Superior temporal gyrus (tissue), 1 donor: ENCODE measurements at regions not wholly inside any gene's neighbourhood (a gene's known extent, or its start where the extent isn't known, plus 50 kb on each side); places are given as distances from the start of the nearest gene placed in this dataset.
"Not testable (repeated sequence)": the region's sequence is repeated elsewhere in the genome, so short reads cannot be mapped to it uniquely, and the experiment has no call there.

Source experiments
- DNase-seq: peaks from one replicate; pipeline ENCODE4 v3.0.0-alpha.2; 2016; ENCODE audit errors: extremely low spot score

DNA sequence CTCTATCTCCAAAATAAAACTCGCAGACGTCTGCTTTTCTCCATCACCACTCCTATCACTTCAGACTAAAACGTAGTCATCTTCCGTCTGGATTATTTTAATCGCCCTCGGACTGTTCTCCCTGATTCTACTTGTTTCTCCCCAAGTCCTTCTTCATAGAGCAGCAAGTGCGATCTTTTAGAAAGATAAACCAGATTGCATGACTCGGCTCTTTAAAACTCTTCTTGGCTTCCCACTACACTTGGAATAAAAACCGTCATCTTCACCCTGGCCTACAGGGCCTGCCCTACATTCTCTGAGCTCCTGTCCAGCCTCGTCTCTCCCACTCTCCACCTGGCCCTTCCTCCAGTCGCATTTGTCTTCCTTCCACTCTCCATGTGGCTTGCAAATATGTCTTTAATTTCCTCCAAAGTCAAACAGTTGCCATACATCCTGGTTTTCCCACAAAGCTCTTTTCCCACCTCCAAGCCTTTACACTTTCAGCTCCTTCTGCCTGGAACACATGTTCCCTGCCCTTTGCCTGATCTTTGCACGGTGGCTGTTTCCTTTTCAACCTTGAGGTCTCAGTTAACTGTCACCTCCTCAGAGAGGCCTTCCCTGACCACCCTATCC lies 70.5 kb upstream of the DHX40 start:
- no peak for DNase-seq

DNA sequence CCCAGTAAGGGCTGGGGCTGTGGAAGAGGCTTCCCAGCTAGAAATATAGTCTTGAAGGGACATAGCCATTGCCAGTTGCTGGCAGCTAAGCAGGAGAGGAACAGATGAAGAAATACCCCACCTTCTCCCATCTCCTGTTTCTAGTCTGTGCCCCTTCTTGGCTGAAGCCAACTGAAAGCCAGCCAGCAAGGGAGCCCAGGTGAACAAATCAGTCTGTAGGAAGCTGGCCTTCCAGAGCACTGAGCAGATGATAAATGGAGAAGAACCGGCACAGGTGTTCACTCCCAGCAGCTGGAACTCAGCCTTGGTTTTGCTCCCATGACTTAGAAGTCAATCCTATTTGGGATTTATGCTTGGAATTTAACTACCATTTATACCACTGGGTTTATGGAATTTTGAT lies 69.2 kb upstream of the DHX40 start:
- no peak for DNase-seq

GRCh38 chr17:59498530-59499307 lies 66.7 kb upstream of the DHX40 start:
- no peak for DNase-seq

DNA sequence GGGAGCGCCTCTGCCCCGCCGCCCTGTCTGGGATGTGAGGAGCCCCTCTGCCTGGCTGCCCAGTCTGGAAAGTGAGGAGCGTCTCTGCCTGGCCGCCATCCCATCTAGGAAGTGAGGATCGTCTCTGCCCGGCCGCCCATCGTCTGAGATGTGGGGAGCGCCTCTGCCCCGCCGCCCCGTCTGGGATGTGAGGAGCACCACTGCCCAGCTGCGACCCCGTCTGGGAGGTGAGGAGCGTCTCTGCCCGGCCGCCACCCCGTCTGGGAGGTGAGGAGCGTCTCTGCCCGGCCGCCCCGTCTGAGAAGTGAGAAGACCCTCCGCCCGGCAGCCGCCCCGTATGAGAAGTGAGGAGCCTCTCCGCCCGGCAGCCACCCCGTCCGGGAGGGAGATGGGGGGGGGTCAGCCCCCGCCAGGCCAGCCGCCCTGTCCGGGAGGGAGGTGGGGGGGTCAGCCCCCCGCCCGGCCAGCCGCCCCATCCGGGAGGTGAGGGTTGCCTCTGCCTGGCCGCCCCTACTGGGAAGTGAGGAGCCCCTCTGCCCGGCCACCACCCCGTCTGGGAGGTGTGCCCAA lies 65.2 kb upstream of the DHX40 start:
- not testable (repeated sequence) for DNase-seq

DNA sequence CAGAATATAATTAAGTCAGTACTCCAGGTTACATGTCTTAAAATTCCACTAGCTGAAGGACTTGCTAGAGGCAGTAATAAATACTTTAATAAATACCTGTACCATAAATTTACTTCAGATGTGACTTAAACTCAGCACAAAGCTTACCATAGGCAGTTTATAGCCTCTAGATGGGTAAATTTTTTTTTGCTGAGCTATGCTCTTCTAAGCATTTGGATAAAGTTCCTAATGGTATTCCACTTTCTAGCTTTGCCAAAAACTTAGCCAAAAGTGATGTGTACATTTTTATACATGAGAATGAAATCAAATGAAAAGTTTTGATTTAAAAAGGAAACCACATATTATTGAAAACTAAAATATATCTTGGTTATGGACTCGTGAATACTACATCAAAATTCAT lies 63.7 kb upstream of the DHX40 start:
- no peak for DNase-seq

GRCh38 chr17:59502800-59503199 lies 62.6 kb upstream of the DHX40 start:
- no peak for DNase-seq

DNA sequence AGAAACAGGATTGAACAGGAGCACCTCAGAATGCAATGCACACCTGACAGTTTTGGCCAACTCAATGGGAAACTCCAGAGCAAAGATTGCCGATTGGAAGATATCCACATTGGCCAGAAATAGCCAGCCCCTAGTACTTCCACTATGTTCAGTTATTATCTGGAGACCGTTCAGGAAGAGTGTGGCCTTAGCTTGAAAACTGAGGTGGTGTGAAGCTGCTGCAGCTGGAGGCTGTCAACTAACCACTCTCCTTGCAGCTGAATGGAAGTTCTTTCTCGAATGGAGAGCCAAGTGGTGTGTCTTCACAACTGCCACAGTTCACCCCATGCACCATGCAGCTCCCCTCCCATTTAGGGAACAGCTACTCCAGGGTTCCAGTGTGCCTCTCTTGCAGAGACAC lies 61.9 kb upstream of the DHX40 start:
- no peak for DNase-seq

DNA sequence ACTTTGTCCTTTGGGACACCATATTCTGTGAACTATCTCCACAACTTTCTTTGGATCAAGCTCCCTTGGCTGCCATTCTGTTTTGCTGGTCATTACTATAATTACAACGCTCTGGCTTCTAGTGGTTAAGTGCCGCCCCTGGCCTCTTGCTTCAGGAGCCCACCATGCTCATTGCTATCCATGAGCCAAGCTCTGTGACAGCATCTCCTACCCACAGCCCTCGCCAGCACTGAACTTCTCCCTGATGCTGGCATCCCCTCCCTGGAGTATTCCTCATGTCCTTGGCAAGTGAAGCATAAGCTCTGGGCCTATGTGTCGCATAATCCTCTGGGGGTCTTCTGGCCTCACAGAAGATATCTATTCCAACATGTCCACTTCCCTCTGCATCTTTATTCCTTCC lies 60.6 kb upstream of the DHX40 start:
- DNase-seq, result no peak

- DNase-seq, result no peak
Measured at GRCh38 chr17:59505610-59506276, 59.7 kb upstream of the DHX40 start.

DNA sequence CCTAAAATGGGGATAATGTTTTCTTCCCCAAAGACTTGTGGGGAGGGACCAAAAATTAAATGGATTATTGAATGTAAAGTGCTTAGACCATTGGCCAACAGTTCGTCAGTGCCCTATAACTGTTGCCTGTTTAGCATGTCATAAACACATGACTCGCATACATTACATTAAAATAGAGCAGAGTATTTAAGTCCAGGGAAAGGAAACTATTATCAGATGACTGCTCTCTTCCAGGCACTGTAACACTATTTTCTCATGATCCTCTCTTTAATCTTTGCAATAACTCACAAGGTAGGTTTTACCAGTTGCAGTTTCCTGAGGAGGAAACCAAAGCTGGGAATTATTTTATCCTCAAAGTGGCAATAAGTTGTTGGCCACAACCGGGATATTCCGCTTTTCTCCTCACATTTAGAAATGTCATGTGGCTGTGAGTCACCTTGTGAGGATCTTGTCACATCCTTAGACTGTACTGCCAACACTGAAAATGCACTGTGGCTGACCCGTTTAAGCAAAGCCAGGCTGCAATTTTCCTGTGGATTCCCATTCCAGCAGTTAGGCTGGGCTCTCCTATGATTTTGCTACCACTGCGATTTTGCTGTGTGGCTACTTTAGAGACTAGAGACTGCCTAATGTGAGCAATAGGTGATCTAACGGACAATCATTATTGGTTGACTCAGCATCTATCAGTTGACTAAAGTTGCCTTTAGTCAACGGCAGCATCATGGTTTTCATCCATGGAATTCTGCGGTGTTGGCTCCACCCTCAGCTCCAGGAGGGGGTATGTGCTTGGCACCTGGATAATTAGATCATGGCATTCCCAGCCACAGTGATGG lies 58.3 kb upstream of the DHX40 start:
- DNase-seq, result peak; percentile 47

GRCh38 chr17:59508999-59509625 lies 56.3 kb upstream of the DHX40 start:
- no peak for DNase-seq

GRCh38 chr17:59510611-59511010 lies 54.8 kb upstream of the DHX40 start:
- DNase-seq, result no peak

- no peak for DNase-seq
Measured at GRCh38 chr17:59511726-59512125, 53.7 kb upstream of the DHX40 start.

DNA sequence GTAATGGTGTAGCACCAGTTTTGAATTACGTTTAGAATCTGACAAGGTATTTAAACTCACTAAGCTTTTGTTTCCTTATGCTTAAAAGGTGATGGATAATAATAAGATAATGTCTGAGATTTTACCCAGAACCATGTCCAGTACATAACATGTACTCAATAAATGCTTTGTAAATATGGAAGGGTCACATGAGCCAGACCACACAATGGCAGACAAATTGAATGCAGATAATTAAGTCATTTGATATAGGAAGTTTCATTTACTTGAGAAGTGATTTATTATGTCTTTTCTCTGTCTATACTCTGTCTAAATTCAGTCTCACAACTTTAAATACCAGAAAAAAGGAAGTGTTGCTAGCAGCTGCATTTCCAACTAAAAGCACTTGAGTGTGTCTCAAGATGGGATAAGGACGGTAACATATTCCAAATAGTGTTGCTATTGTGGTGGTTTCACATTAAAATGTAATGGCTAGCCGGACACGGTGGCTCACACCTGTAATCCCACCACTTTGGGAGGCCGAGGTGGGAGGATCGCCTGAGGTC lies 52.5 kb upstream of the DHX40 start:
- DNase-seq, result no peak

DNA sequence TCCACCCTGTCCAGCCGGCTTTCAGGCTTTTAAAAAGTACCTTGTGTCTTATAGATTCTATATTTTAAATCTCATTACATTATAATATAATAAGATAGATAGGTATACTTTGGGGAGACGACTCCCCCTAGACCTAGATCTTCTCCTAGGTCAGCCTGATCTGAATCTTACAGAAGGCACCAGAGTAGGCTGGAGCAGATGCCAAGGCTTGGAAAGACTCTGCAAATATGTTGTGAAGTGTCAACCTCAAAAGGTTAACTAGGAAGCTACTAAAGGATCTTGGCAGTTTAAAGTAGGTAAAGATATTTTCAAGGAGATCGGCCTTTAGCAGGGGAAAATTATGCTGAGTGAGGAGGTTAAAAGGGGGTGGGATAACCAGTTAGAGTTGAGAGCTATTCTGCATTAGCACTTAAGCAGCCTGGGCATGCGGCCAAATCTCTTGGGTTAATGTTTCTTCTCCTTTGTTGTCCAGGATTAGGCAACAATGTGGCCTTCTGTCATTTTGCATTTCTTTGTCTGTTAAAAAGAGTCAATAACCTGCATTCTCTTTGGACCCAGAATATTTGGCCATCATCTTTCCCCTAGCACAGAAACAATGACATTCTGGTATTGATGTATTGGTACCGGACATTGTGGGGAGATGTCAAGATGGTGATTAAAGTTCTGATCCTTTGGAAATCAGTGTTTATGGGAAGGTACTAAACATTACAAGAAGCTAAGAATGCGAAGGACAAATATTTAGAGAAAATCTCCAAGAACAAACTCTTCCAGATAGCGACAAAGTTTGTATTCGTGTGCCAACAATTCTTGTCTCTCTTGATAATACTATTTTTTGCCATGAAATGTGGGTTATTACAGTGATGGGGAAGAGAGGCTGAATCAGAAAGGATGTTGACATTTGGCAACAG lies 51.2 kb upstream of the DHX40 start:
- peak; percentile 64 for DNase-seq
